GM12878 (cell line): ENCODE measurements at regions not wholly inside any gene's neighbourhood (a gene's known extent, or its start where the extent isn't known, plus 50 kb on each side); places are given as distances from the start of the nearest gene placed in this dataset.

Source experiments
- ATAC-seq: fragments of 200-7000 bp; cut with Tn5 transposase; 3 replicates; pipeline ENCODE4 v1.9.1; 2020; ENCODE audit warnings: mild to moderate bottlenecking, moderate library complexity
- BruUV-seq: library from RNA; stranded (reverse); fragments of 400-500 nt; replicated peaks from 2 replicates; lab custom pipeline; 2021; lab: Mats Ljungman, UMichigan
- CTCF ChIA-PET: fragments of 300-600 bp; sonication (Branson Sonifier 250); formaldehyde crosslinking; extraction: SDS; loops from one replicate; lab custom pipeline; 2021; ENCODE audit warnings: inconsistent platforms; lab: Yijun Ruan, JAX
- POLR2A ChIA-PET: fragments of 350-600 bp; formaldehyde crosslinking; extraction: SDS; loops from one replicate; lab custom pipeline; 2021; ENCODE audit warnings: inconsistent platforms; lab: Charles Lee
- RAD21 ChIA-PET: fragments of 300-600 bp; sonication (Branson Sonifier 250); formaldehyde crosslinking; loops from one replicate; lab custom pipeline; 2023; ENCODE audit warnings: antibody characterized with exemption; ENCODE audit not compliant: unreplicated experiment; lab: Charles Lee
- SMC1A ChIA-PET: fragments of 300-600 bp; sonication (Branson Sonifier 250); formaldehyde crosslinking; loops from one replicate; lab custom pipeline; 2023; ENCODE audit not compliant: unreplicated experiment, uncharacterized antibody; lab: Charles Lee
- DNase-seq: peaks from one replicate; pipeline ENCODE4 v3.0.0-alpha.2; 2011; ENCODE audit warnings: low read depth, low spot score
- FAIRE-seq: peaks from 3 replicates; lab custom pipeline; 2011; peaks lifted over from hg19 to GRCh38; lab: Jason Lieb, UNC
- H2AFZ ChIP-seq: 2 replicates; pipeline ENCODE4 v1.6.0; 2011; ENCODE audit warnings: low read depth, low read length, control low read depth; ENCODE audit not compliant: control insufficient read depth
- H3K27ac ChIP-seq: 2 replicates; pipeline ENCODE4 v1.5.1; 2011; ENCODE audit warnings: control low read depth; ENCODE audit not compliant: control insufficient read depth, insufficient read depth
- H3K27me3 ChIP-seq, 2 experiments: replicated peaks in 1 of 2; 2 replicates each; pipeline versions ENCODE4 v1.6.0 to v1.6.1; 2011; ENCODE audit warnings: low read length in 1 of 2; ENCODE audit not compliant: control insufficient read depth in 2 of 2, insufficient read depth in 2 of 2
- H3K36me3 ChIP-seq, 2 experiments: 2 replicates each; pipeline ENCODE4 v1.5.1; 2011; ENCODE audit warnings: low read length in 1 of 2; ENCODE audit not compliant: control insufficient read depth in 2 of 2, insufficient read depth in 2 of 2
- H3K4me1 ChIP-seq: 2 replicates; pipeline ENCODE4 v1.6.1; 2011; ENCODE audit warnings: mild to moderate bottlenecking, low read length, moderate library complexity, mixed read lengths; ENCODE audit not compliant: control insufficient read depth, insufficient read depth
- H3K4me2 ChIP-seq: 2 replicates; pipeline ENCODE4 v1.6.0; 2011; ENCODE audit warnings: control low read depth; ENCODE audit not compliant: control insufficient read depth, insufficient read depth
- H3K4me3 ChIP-seq: fragments of 200-600 bp; sonication (generic); 2 replicates; pipeline ENCODE4 v1.5.1; 2016
- H3K79me2 ChIP-seq: 2 replicates; pipeline ENCODE4 v1.6.0; 2011; ENCODE audit warnings: low read length; ENCODE audit not compliant: control insufficient read depth, insufficient read depth
- H3K9ac ChIP-seq: 2 replicates; pipeline ENCODE4 v1.8.0; 2011; ENCODE audit warnings: low read length, control low read depth, mixed read lengths; ENCODE audit not compliant: control insufficient read depth, insufficient read depth
- H3K9me3 ChIP-seq: replicated peaks from 3 replicates; pipeline ENCODE4 v1.5.1; 2011; ENCODE audit warnings: mild to moderate bottlenecking, low read length; ENCODE audit not compliant: control insufficient read depth, insufficient read depth
- H4K20me1 ChIP-seq: 2 replicates; pipeline ENCODE4 v1.6.0; 2011; ENCODE audit not compliant: control insufficient read depth, insufficient read depth
- CHD4 ChIP-seq: fragments of 200-600 bp; sonication (generic); IDR thresholded peaks from 2 replicates; pipeline ENCODE4 v1.6.1; 2016; ENCODE audit warnings: mild to moderate bottlenecking
- E2F8 ChIP-seq: fragments of 450-650 bp; IDR thresholded peaks from 2 replicates; pipeline ENCODE4 v1.6.1; 2018; ENCODE audit warnings: mild to moderate bottlenecking, low read depth, moderate library complexity; ENCODE audit not compliant: partially characterized antibody
- E4F1 ChIP-seq: fragments of 450-650 bp; IDR thresholded peaks from 2 replicates; pipeline ENCODE4 v1.6.1; 2018; ENCODE audit warnings: borderline replicate concordance, mild to moderate bottlenecking; ENCODE audit not compliant: partially characterized antibody
- EGR1 ChIP-seq, 2 experiments: IDR thresholded peaks; 1 replicate in 1 of 2; 2 replicates in 1 of 2; pipeline ENCODE4 v1.6.1; 2011 to 2012; ENCODE audit warnings: low read depth in 2 of 2, low read length in 2 of 2, borderline replicate concordance in 1 of 2, mild to moderate bottlenecking in 1 of 2, moderate library complexity in 1 of 2
- FOXM1 ChIP-seq: IDR thresholded peaks from 2 replicates; pipeline ENCODE4 v1.6.1; 2012; ENCODE audit warnings: low read depth, mild to moderate bottlenecking, inconsistent platforms, low read length, moderate library complexity
- IKZF2 ChIP-seq, 2 experiments: fragments of 450-650 bp; IDR thresholded peaks; 2 replicates each; pipeline ENCODE4 v1.6.1; 2017; ENCODE audit warnings: mild to moderate bottlenecking in 2 of 2, moderate library complexity in 2 of 2
- KAT2A ChIP-seq: conservative IDR thresholded peaks from 2 replicates; pipeline ENCODE4 v1.6.1; 2011; ENCODE audit warnings: low read depth, low read length; ENCODE audit not compliant: control insufficient read depth
- KLF5 ChIP-seq: fragments of 450-650 bp; IDR thresholded peaks from 2 replicates; pipeline ENCODE4 v1.6.1; 2014; ENCODE audit warnings: mild to moderate bottlenecking; ENCODE audit not compliant: partially characterized antibody
- NFXL1 ChIP-seq: fragments of 450-650 bp; IDR thresholded peaks from 2 replicates; pipeline ENCODE4 v1.6.1; 2017; ENCODE audit warnings: antibody characterized with exemption, mild to moderate bottlenecking, borderline replicate concordance
- NR2C1 ChIP-seq: fragments of 450-650 bp; IDR thresholded peaks from 2 replicates; pipeline ENCODE4 v1.6.1; 2017; ENCODE audit warnings: antibody characterized with exemption, mild to moderate bottlenecking, moderate library complexity
- POLR2A ChIP-seq: IDR thresholded peaks from 2 replicates; pipeline ENCODE4 v1.6.1; 2011; ENCODE audit warnings: low read depth, mild to moderate bottlenecking, low read length
- ZNF274 ChIP-seq: IDR thresholded peaks from one replicate; pipeline ENCODE4 v1.8.0; 2011; ENCODE audit not compliant: insufficient read length, insufficient read depth
- WGBS: methylation state at CpG from one replicate; pipeline ENCODE4 v1.1.6; 2016; ENCODE audit warnings: low lambda C conversion rate; ENCODE audit not compliant: insufficient replicate concordance, insufficient coverage; ENCODE audit errors: missing lambda C conversion rate; 5-methylcytosine and 5-hydroxymethylcytosine counted together
- in situ Hi-C: fragments of 300-500 bp; cut with MboI; formaldehyde crosslinking; loops from 9 replicates; pipeline ENCODE4 v1.14.3; 2018; ENCODE audit warnings: mixed read lengths
- intact Hi-C: fragments of 100-400 bp; cut with micrococcal nuclease; formaldehyde crosslinking; loops from one replicate; pipeline ENCODE4 v1.14.2; 2022; ENCODE audit not compliant: unreplicated experiment
- TF ChIP-seq, protein P1 (sequence below): fragments of 450-650 bp; IDR thresholded peaks from 2 replicates; pipeline ENCODE4 v1.6.1; 2017; ENCODE audit warnings: low read depth, mild to moderate bottlenecking, moderate library complexity

- TF ChIP-seq, protein P1, sequence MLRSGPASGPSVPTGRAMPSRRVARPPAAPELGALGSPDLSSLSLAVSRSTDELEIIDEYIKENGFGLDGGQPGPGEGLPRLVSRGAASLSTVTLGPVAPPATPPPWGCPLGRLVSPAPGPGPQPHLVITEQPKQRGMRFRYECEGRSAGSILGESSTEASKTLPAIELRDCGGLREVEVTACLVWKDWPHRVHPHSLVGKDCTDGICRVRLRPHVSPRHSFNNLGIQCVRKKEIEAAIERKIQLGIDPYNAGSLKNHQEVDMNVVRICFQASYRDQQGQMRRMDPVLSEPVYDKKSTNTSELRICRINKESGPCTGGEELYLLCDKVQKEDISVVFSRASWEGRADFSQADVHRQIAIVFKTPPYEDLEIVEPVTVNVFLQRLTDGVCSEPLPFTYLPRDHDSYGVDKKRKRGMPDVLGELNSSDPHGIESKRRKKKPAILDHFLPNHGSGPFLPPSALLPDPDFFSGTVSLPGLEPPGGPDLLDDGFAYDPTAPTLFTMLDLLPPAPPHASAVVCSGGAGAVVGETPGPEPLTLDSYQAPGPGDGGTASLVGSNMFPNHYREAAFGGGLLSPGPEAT = no peak
These were observed 147.1 kb upstream of the IRX6 start (continued) for GRCh38 chr16:55176901-55177300.

DNA sequence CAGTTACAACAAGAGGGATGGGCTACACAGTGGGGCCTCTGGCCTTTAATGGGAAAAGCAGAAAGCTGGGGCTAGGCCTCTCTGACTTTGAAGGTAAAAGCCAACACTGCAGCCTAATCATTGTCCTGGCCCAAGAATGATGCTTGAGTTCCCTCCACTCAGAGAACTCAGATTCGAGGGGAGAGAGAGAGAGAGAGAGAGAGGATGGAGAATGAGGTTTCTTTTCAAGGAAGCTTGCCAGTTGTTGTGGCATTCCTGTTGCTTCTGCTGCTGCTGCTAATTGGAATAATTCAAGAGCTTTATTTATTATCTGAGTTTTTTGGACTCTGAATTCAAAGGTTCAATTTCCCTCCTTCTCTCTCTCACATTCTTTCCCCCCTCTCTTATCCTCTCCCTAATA, 144.6 kb upstream of the IRX6 start:
- no peak overlapping the region for H3K4me2 ChIP-seq
- H3K9me3 ChIP-seq = no peaks in the 10 kb centered on the region
- SMC1A ChIA-PET = no interaction called here
- WGBS = 0% methylated on average over 1 of the region's 1 CpG
- BruUV-seq = no TSS peak
- H3K36me3 ChIP-seq = no peaks in the 10 kb centered on the region
- POLR2A ChIA-PET = no interaction called here
- no peak overlapping the region for H3K27ac ChIP-seq
- FAIRE-seq (no peak), DNase-seq (no peak), ATAC-seq (no peak)
- no peaks in the 10 kb centered on the region for H3K27me3 ChIP-seq
- in situ Hi-C loops = loop anchor here (5.0 kb wide), 1 partner anchor 48 kb away; no protein-coding TSS in a partner anchor
- no peak overlapping the region for H2AFZ ChIP-seq
- intact Hi-C loops = no loop called here
- CTCF ChIA-PET = no interaction called here
- H3K4me3 ChIP-seq = no peak overlapping the region
- H3K4me1 ChIP-seq = no peaks in the 10 kb centered on the region
- RAD21 ChIA-PET = no interaction called here
- no peaks in the 10 kb centered on the region for H4K20me1 ChIP-seq
- H3K79me2 ChIP-seq = no peaks in the 10 kb centered on the region
- H3K9ac ChIP-seq = no peak overlapping the region
- TF ChIP-seq E4F1 (no peak), NR2C1 (no peak), POLR2A (no peak), ZNF274 (no peak), KLF5 (no peak), EGR1 (IDR thresholded peaks at IDR 0.05; ENCODE audit: borderline replicate concordance in 1 of 2, low read depth in 2 of 2, low read length in 2 of 2) (no peak), KAT2A (no peak), NFXL1 (no peak), E2F8 (no peak), FOXM1 (no peak), CHD4 (no peak), IKZF2 (IDR thresholded peaks at IDR 0.05) (no peak)
